ENCODE measurements at regions not wholly inside any gene's neighbourhood (a gene's known extent, or its start where the extent isn't known, plus 50 kb on each side); places are given as distances from the start of the nearest gene placed in this dataset.

GRCh38 chr12:24510581-24511125, 438.2 kb downstream of the BCAT1 start:
- Histone ChIP-seq H3K4me3 (replicated peaks in 1 of 3; ENCODE audit: insufficient read depth in 1 of 3, low read depth in 1 of 3, low read length in 3 of 3) (no peak overlapping the region), H3K9ac (replicated peaks; ENCODE audit: extremely low read depth, insufficient read depth, low read length) (no peak overlapping the region), H3K27ac (ENCODE audit: insufficient read depth, low read depth, low read length) (no peak overlapping the region), H4K20me1 (replicated peaks; ENCODE audit: control insufficient read depth, extremely low read depth, insufficient read depth, low read length) (no peaks in the 10 kb centered on the region), H3K9me1 (replicated peaks; ENCODE audit: control insufficient read depth, extremely low read depth, insufficient read depth, low read length) (no peaks in the 10 kb centered on the region), H3K4me2 (ENCODE audit: insufficient read depth, low read length) (no peak overlapping the region), H3K79me2 (ENCODE audit: control insufficient read depth, insufficient read depth, low read length) (no peaks in the 10 kb centered on the region), H3K9me3 (replicated peaks; ENCODE audit: control insufficient read depth, insufficient read depth, low read length) (no peaks in the 10 kb centered on the region), H2AFZ (ENCODE audit: low read depth, low read length) (no peak overlapping the region), H3K36me3 (ENCODE audit: control insufficient read depth in 2 of 2, extremely low read depth in 1 of 2, insufficient read depth in 2 of 2, low read length in 2 of 2) (no peaks in the 10 kb centered on the region), H3K4me1 (ENCODE audit: control insufficient read depth, extremely low read depth, insufficient read depth, low read length) (no peaks in the 10 kb centered on the region), H3K27me3 (ENCODE audit: control insufficient read depth in 2 of 2, insufficient read depth in 2 of 2, low read length in 2 of 2) (no peaks in the 10 kb centered on the region)
- FAIRE-seq = no peak
- CTCF ChIA-PET = no interaction called here
- no peak for TF ChIP-seq EZH2 (IDR thresholded peaks at IDR 0.05; ENCODE audit: borderline replicate concordance, low read depth, low read length, severe bottlenecking)
- TF ChIP-seq, protein P1, sequence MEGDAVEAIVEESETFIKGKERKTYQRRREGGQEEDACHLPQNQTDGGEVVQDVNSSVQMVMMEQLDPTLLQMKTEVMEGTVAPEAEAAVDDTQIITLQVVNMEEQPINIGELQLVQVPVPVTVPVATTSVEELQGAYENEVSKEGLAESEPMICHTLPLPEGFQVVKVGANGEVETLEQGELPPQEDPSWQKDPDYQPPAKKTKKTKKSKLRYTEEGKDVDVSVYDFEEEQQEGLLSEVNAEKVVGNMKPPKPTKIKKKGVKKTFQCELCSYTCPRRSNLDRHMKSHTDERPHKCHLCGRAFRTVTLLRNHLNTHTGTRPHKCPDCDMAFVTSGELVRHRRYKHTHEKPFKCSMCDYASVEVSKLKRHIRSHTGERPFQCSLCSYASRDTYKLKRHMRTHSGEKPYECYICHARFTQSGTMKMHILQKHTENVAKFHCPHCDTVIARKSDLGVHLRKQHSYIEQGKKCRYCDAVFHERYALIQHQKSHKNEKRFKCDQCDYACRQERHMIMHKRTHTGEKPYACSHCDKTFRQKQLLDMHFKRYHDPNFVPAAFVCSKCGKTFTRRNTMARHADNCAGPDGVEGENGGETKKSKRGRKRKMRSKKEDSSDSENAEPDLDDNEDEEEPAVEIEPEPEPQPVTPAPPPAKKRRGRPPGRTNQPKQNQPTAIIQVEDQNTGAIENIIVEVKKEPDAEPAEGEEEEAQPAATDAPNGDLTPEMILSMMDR (IDR thresholded peaks at IDR 0.05; ENCODE audit: extremely low read depth in 1 of 2, insufficient read depth in 1 of 2, low read depth in 1 of 2, low read length in 2 of 2) = no peak
- TF ChIP-seq POLR2AphosphoS5 (IDR thresholded peaks at IDR 0.05; ENCODE audit: insufficient read depth, low read depth, low read length) = no peak
- no peak for TF ChIP-seq POLR2A (IDR thresholded peaks at IDR 0.05; ENCODE audit: low read depth, low read length)
- TF ChIP-seq MYC (IDR thresholded peaks at IDR 0.05; ENCODE audit: low read depth, low read length) = no peak
- no peak for TF ChIP-seq GATA2 (IDR thresholded peaks at IDR 0.05; ENCODE audit: insufficient read depth, insufficient read length, low read depth, low read length)
- TF ChIP-seq, protein P2, sequence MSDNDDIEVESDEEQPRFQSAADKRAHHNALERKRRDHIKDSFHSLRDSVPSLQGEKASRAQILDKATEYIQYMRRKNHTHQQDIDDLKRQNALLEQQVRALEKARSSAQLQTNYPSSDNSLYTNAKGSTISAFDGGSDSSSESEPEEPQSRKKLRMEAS (IDR thresholded peaks at IDR 0.05; ENCODE audit: insufficient read depth, insufficient read length) = no peak
- TF ChIP-seq JUN (IDR thresholded peaks at IDR 0.05; ENCODE audit: borderline replicate concordance, insufficient read depth, insufficient read length, low read depth) = no peak
- TF ChIP-seq FOS (IDR thresholded peaks at IDR 0.05; ENCODE audit: borderline replicate concordance, insufficient read depth, low read length) = no peak
- no peak for DNase-seq (ENCODE audit: low read depth, low spot score)
- no TSS peak for BruUV-seq (replicated peaks)
- dilution Hi-C loops (cut with MboI; ENCODE audit: extremely low pct_ligation_motif_present, low sequenced_read_pairs) (no loop called here), intact Hi-C loops (cut with micrococcal nuclease) (no loop called here)
- POLR2A ChIA-PET = no interaction called here
